Type B pancreatic cell (in vitro differentiated cells): ENCODE measurements at regions not wholly inside any gene's neighbourhood (a gene's known extent, or its start where the extent isn't known, plus 50 kb on each side); places are given as distances from the start of the nearest gene placed in this dataset.

Experiments used
- DNase-seq: peaks from one replicate; pipeline ENCODE4 v3.0.0; 2021; ENCODE audit warnings: mixed read lengths; ENCODE audit not compliant: unreplicated experiment; ENCODE audit errors: extremely low spot score
- H3K27ac Mint-ChIP-seq: 2 replicates; pipeline ENCODE4 v1.8.0; 2021; ENCODE audit warnings: mild to moderate bottlenecking, mixed read lengths
- H3K27me3 Mint-ChIP-seq: 2 replicates; pipeline ENCODE4 v1.8.0; 2021; ENCODE audit warnings: mixed read lengths
- H3K36me3 Mint-ChIP-seq: 2 replicates; pipeline ENCODE4 v1.8.0; 2021; ENCODE audit warnings: mixed read lengths
- H3K4me1 Mint-ChIP-seq: one replicate; pipeline ENCODE4 v1.8.0; 2021; ENCODE audit warnings: mixed read lengths; ENCODE audit not compliant: unreplicated experiment
- H3K4me3 Mint-ChIP-seq: 2 replicates; pipeline ENCODE4 v1.8.0; 2021; ENCODE audit warnings: mild to moderate bottlenecking, mixed read lengths
- H3K9me3 Mint-ChIP-seq: 2 replicates; pipeline ENCODE4 v1.8.0; 2021; ENCODE audit warnings: mixed read lengths
- TF ChIP-seq, protein P1 (sequence below): fragments of 200-600 bp; sonication (generic); conservative IDR thresholded peaks from 2 replicates; pipeline ENCODE4 v1.5.0; 2021; ENCODE audit warnings: antibody characterized with exemption, mild to moderate bottlenecking

DNA sequence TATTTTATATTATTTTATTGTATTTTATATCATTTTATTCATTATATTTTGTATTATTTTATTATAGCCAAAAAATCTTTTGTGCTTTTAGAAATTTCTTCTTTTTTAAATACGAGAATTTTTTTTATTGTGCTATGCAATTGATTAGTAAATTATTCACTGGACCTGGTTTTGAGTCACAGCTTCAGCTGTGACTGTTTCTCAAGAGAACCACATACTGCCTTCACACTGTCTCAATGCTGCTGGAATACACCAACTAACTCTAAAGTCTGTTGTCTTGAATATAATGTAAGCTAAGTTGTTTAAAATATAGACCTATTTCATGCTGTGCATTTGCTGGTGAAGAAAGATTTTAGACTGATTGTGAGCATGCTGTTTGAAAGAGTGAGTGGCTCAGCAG is 423.6 kb downstream of the NDFIP2 start:
- H3K4me3 Mint-ChIP-seq = no peak overlapping the region
- H3K27ac Mint-ChIP-seq = no peak overlapping the region
- DNase-seq = no peak
- H3K4me1 Mint-ChIP-seq = peaks cover 13% of the 10 kb centered on the region
- H3K36me3 Mint-ChIP-seq = no peaks in the 10 kb centered on the region
- H3K27me3 Mint-ChIP-seq = no peaks in the 10 kb centered on the region
- no peaks in the 10 kb centered on the region for H3K9me3 Mint-ChIP-seq
- TF ChIP-seq, protein P1, sequence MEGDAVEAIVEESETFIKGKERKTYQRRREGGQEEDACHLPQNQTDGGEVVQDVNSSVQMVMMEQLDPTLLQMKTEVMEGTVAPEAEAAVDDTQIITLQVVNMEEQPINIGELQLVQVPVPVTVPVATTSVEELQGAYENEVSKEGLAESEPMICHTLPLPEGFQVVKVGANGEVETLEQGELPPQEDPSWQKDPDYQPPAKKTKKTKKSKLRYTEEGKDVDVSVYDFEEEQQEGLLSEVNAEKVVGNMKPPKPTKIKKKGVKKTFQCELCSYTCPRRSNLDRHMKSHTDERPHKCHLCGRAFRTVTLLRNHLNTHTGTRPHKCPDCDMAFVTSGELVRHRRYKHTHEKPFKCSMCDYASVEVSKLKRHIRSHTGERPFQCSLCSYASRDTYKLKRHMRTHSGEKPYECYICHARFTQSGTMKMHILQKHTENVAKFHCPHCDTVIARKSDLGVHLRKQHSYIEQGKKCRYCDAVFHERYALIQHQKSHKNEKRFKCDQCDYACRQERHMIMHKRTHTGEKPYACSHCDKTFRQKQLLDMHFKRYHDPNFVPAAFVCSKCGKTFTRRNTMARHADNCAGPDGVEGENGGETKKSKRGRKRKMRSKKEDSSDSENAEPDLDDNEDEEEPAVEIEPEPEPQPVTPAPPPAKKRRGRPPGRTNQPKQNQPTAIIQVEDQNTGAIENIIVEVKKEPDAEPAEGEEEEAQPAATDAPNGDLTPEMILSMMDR = no peak

DNA sequence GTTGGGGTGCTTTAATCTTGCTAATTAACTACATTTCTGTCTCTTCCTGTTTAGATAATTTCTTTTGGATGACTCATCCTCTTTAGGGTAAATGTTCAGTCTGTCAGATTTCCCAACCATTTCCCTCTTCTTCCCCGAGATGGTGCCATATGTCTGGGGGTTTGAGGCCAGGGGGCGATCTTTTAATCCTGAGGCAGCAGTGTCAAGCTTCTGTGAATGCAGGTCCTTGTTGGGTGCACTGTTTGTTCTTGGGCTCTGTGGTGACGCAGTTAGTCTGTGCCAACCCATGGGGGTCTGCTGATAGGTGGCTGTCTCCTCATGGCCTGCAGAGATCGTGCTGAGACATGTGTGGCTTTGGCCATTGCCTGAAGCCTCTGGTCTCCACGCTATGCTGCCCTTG is 420.4 kb downstream of the NDFIP2 start:
- Mint-ChIP-seq H3K36me3 (no peaks in the 10 kb centered on the region), H3K27ac (no peak overlapping the region), H3K27me3 (no peaks in the 10 kb centered on the region), H3K9me3 (no peaks in the 10 kb centered on the region), H3K4me3 (no peak overlapping the region), H3K4me1 (peaks cover 13% of the 10 kb centered on the region)
- TF ChIP-seq, protein P1 = no peak
- DNase-seq = no peak

DNA sequence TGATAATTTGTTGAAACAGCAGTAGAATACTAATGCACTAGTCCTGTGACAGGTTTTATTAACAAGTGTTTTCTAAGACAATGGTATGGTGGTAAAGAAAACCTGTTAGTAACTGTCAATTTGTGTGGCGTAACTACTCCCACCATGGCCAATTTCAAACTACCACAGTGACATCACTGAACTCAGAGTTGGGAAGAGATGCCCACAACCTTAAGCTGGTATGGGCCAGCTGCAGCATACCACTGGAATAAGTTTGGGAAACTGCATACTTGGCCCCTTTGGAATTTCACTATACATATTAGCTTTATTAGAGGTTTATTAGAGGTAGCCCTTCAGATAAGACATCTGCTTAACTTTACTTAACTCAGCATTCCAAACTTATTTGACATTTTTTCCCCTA is 419.4 kb downstream of the NDFIP2 start:
- Mint-ChIP-seq H3K36me3 (no peaks in the 10 kb centered on the region), H3K4me3 (no peak overlapping the region), H3K27me3 (no peaks in the 10 kb centered on the region), H3K27ac (no peak overlapping the region), H3K4me1 (peaks cover 7% of the 10 kb centered on the region), H3K9me3 (no peaks in the 10 kb centered on the region)
- no peak for DNase-seq
- TF ChIP-seq, protein P1 = no peak

DNA sequence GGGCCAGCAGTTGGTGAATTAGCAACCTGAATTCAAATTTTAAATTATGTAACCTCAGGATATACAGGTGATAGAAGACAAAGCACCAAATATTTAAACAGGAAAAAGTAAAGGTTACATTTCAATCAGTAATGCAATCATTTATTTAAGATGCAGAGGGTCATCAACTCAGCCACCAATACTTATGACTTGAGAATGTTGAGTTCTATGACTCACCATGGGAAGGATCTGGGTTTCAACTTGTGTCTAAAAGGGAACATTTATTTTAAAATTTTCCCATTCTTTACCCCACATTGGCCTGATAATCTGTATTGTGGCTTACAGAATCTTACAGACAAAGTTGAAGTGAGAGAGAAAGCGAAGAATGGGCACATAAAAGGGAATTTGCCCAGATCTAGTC is 418.0 kb downstream of the NDFIP2 start:
- H3K27ac Mint-ChIP-seq = no peak overlapping the region
- no peak overlapping the region for H3K4me3 Mint-ChIP-seq
- H3K9me3 Mint-ChIP-seq = no peaks in the 10 kb centered on the region

DNA sequence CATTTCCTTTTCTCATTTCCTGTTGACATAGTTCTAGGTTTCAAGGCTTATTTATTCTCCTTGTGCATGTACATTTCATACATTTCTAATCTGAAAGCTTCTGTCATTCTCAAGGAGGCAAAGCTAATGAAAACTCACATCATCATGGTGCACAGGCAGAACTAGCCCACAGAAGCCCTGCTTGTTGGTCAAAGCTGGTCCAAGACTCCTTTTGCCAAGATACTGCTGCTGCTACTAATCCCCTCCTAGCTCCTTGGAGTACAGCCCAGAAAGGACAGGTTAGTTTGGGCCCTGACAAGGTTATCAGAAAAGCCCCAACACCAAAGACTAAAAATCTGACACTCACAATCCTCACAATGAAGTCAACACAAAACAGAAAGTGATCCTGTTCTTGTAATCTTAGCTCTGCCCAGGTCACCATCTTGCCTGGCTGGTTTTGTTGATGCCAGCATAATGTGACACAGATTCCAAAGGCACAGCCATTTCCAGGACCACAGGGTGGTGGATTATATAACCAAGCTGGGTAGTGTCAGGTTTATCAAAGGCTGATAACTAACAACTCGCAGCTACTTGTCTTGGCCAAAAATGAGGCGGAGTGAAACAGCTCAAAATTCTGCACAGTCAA is 417.4 kb downstream of the NDFIP2 start:
- Mint-ChIP-seq H3K36me3 (no peaks in the 10 kb centered on the region), H3K27ac (no peak overlapping the region), H3K27me3 (no peaks in the 10 kb centered on the region), H3K9me3 (no peaks in the 10 kb centered on the region), H3K4me1 (no peaks in the 10 kb centered on the region), H3K4me3 (no peak overlapping the region)
- no peak for DNase-seq
- TF ChIP-seq, protein P1 = no peak

More for the DNA sequence above, 418.0 kb downstream of the NDFIP2 start:
- H3K27me3 Mint-ChIP-seq = no peaks in the 10 kb centered on the region
- H3K36me3 Mint-ChIP-seq = no peaks in the 10 kb centered on the region
- no peak for DNase-seq
- H3K4me1 Mint-ChIP-seq = no peaks in the 10 kb centered on the region
- TF ChIP-seq, protein P1 = no peak

DNA sequence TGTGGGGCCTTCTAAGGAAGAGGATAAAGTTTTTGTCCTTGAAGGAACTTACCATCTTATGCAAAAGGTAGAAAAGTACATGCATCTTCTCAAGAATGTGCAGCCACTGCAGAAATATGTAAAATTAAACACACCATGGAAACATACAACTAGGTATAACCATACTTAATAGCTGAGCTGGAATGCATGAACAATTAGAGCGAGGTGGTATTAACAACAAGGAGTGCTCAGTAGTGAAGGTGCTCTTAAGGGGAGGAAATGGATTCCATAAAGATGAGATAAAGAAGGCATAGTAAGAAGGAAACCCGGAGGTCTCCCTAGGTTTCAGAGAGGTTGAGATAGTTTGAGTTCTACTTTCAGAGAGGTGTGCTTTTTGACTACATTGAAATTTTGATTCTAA is 415.9 kb downstream of the NDFIP2 start:
- Mint-ChIP-seq H3K36me3 (no peaks in the 10 kb centered on the region), H3K4me1 (no peaks in the 10 kb centered on the region), H3K27me3 (no peaks in the 10 kb centered on the region), H3K9me3 (no peaks in the 10 kb centered on the region), H3K27ac (no peak overlapping the region), H3K4me3 (no peak overlapping the region)
- TF ChIP-seq, protein P1 = no peak
- no peak for DNase-seq
